ENCODE measurements at regions not wholly inside any gene's neighbourhood (a gene's known extent, or its start where the extent isn't known, plus 50 kb on each side); places are given as distances from the start of the nearest gene placed in this dataset.

GRCh38 chr21:22573834-22574233, 1575.6 kb downstream of the NCAM2 start:
- TF ChIP-seq REST (IDR thresholded peaks at IDR 0.05; ENCODE audit: insufficient read depth in 1 of 2, low read depth in 2 of 2, low read length in 2 of 2), result no peak
- TF ChIP-seq SIN3A (IDR thresholded peaks at IDR 0.05; ENCODE audit: borderline replicate concordance, insufficient read depth, low read length), result no peak
- no peak for TF ChIP-seq FOXP2 (optimal IDR thresholded peaks at IDR 0.05; ENCODE audit: borderline replicate concordance, extremely low read depth, extremely low read length, insufficient read depth)
- no peak for TF ChIP-seq TAF1 (IDR thresholded peaks at IDR 0.05; ENCODE audit: borderline replicate concordance, insufficient read depth, low read length)
- no peak for TF ChIP-seq POLR2AphosphoS5 (IDR thresholded peaks at IDR 0.05; ENCODE audit: low read depth, low read length)

- TF ChIP-seq REST (IDR thresholded peaks at IDR 0.05; ENCODE audit: insufficient read depth in 1 of 2, low read depth in 2 of 2, low read length in 2 of 2) (no peak), FOXP2 (optimal IDR thresholded peaks at IDR 0.05; ENCODE audit: borderline replicate concordance, extremely low read depth, extremely low read length, insufficient read depth) (no peak), SIN3A (IDR thresholded peaks at IDR 0.05; ENCODE audit: borderline replicate concordance, insufficient read depth, low read length) (no peak), TAF1 (IDR thresholded peaks at IDR 0.05; ENCODE audit: borderline replicate concordance, insufficient read depth, low read length) (no peak), POLR2AphosphoS5 (IDR thresholded peaks at IDR 0.05; ENCODE audit: low read depth, low read length) (no peak)
Measured at GRCh38 chr21:22575165-22575584, 1577.0 kb downstream of the NCAM2 start.

GRCh38 chr21:22579741-22580140, 1581.5 kb downstream of the NCAM2 start:
- no peak for TF ChIP-seq FOXP2 (optimal IDR thresholded peaks at IDR 0.05; ENCODE audit: borderline replicate concordance, extremely low read depth, extremely low read length, insufficient read depth)
- no peak for TF ChIP-seq REST (IDR thresholded peaks at IDR 0.05; ENCODE audit: insufficient read depth in 1 of 2, low read depth in 2 of 2, low read length in 2 of 2)
- TF ChIP-seq SIN3A (IDR thresholded peaks at IDR 0.05; ENCODE audit: borderline replicate concordance, insufficient read depth, low read length), result no peak
- no peak for TF ChIP-seq POLR2AphosphoS5 (IDR thresholded peaks at IDR 0.05; ENCODE audit: low read depth, low read length)
- TF ChIP-seq TAF1 (IDR thresholded peaks at IDR 0.05; ENCODE audit: borderline replicate concordance, insufficient read depth, low read length), result no peak

- no peak for TF ChIP-seq TAF1 (IDR thresholded peaks at IDR 0.05; ENCODE audit: borderline replicate concordance, insufficient read depth, low read length)
Measured at GRCh38 chr21:22582026-22582425, 1583.8 kb downstream of the NCAM2 start.

GRCh38 chr21:22584308-22584707, 1586.1 kb downstream of the NCAM2 start:
- TF ChIP-seq FOXP2 (optimal IDR thresholded peaks at IDR 0.05; ENCODE audit: borderline replicate concordance, extremely low read depth, extremely low read length, insufficient read depth), result no peak
- no peak for TF ChIP-seq SIN3A (IDR thresholded peaks at IDR 0.05; ENCODE audit: borderline replicate concordance, insufficient read depth, low read length)
- TF ChIP-seq REST (IDR thresholded peaks at IDR 0.05; ENCODE audit: insufficient read depth in 1 of 2, low read depth in 2 of 2, low read length in 2 of 2), result no peak
- no peak for TF ChIP-seq TAF1 (IDR thresholded peaks at IDR 0.05; ENCODE audit: borderline replicate concordance, insufficient read depth, low read length)
- no peak for TF ChIP-seq POLR2AphosphoS5 (IDR thresholded peaks at IDR 0.05; ENCODE audit: low read depth, low read length)
